Head of caudate nucleus (tissue), 42 donors: ENCODE measurements at regions not wholly inside any gene's neighbourhood (a gene's known extent, or its start where the extent isn't known, plus 50 kb on each side); places are given as distances from the start of the nearest gene placed in this dataset.

Source experiments
- DNase-seq, 42 donors: peaks; one replicate each; pipeline versions ENCODE4 v3.0.0 to v3.0.0-alpha.2; 2020 to 2021; ENCODE audit warnings: mixed read lengths in 7 of 42
- intact Hi-C: fragments of 100-400 bp; cut with DNase I; formaldehyde crosslinking; loops from one replicate; pipeline ENCODE4 v1.15.0; 2022

GRCh38 chr12:4969405-4969804 is 59.7 kb downstream of the KCNA1 start:
- DNase-seq: no peak
- intact Hi-C loops: no loop called here

- no peak for DNase-seq
- intact Hi-C loops: no loop called here
Observed at GRCh38 chr12:4974217-4974616, 64.5 kb downstream of the KCNA1 start.

GRCh38 chr12:4975574-4975973 is 65.9 kb downstream of the KCNA1 start:
- no peak for DNase-seq
- intact Hi-C loops: no loop called here

GRCh38 chr12:4977102-4977501 is 66.6 kb upstream of the KCNA5 start:
- intact Hi-C loops: no loop called here
- no peak for DNase-seq

GRCh38 chr12:4978737-4979136 is 64.9 kb upstream of the KCNA5 start:
- intact Hi-C loops: no loop called here
- peak in 2 of 42 donors; percentile 8 to 64 for DNase-seq

GRCh38 chr12:4979737-4980136 is 63.9 kb upstream of the KCNA5 start:
- intact Hi-C loops: no loop called here

GRCh38 chr12:4984344-4984743 is 59.3 kb upstream of the KCNA5 start:
- intact Hi-C loops: no loop called here

More at GRCh38 chr12:4979737-4980136, 63.9 kb upstream of the KCNA5 start:
- DNase-seq: no peak

GRCh38 chr12:4984971-4985370 is 58.7 kb upstream of the KCNA5 start:
- intact Hi-C loops: no loop called here
- DNase-seq: peak in 17 of 42 donors; percentile 21 to 70 (median 51)

More at GRCh38 chr12:4984344-4984743, 59.3 kb upstream of the KCNA5 start:
- peak in 8 of 42 donors; percentile 24 to 70 (median 52) for DNase-seq

GRCh38 chr12:4985820-4986219 is 57.9 kb upstream of the KCNA5 start:
- no peak for DNase-seq
- intact Hi-C loops: no loop called here

- intact Hi-C loops: no loop called here
- no peak for DNase-seq
Observed at GRCh38 chr12:4987076-4988046, 56.3 kb upstream of the KCNA5 start.

- intact Hi-C loops: no loop called here
- no peak for DNase-seq
Observed at GRCh38 chr12:4991373-4991772, 52.3 kb upstream of the KCNA5 start.

GRCh38 chr12:4991801-4992200 is 51.9 kb upstream of the KCNA5 start:
- intact Hi-C loops: no loop called here
- DNase-seq: peak in 5 of 42 donors; percentile 25 to 64 (median 46)

- DNase-seq: no peak
- intact Hi-C loops: no loop called here
Observed at GRCh38 chr12:4992871-4993270, 50.8 kb upstream of the KCNA5 start.
